DMS114 treated with DMSO at 0.1 percent for 48 hours (cell line): ENCODE measurements at regions not wholly inside any gene's neighbourhood (a gene's known extent, or its start where the extent isn't known, plus 50 kb on each side); places are given as distances from the start of the nearest gene placed in this dataset.

ENCODE experiments used
- DNase-seq: peaks from one replicate; lab custom pipeline; 2025; ENCODE audit not compliant: unreplicated experiment; lab: John Stamatoyannopoulos, UW

- no peak for DNase-seq
Measured at GRCh38 chr2:58907644-58908043, 666.5 kb upstream of the FANCL start.

GRCh38 chr2:58906081-58906645 lies 665.0 kb upstream of the FANCL start:
- DNase-seq = no peak

GRCh38 chr2:58904095-58904494 lies 663.0 kb upstream of the FANCL start:
- DNase-seq = no peak

GRCh38 chr2:58903427-58903826 lies 662.3 kb upstream of the FANCL start:
- no peak for DNase-seq

- DNase-seq = no peak
Measured at GRCh38 chr2:58900246-58901027, 659.3 kb upstream of the FANCL start.

GRCh38 chr2:58899692-58900091 lies 658.6 kb upstream of the FANCL start:
- DNase-seq = no peak

- DNase-seq = no peak
Measured at GRCh38 chr2:58896638-58897037, 655.5 kb upstream of the FANCL start.

- DNase-seq = no peak
Measured at GRCh38 chr2:58895857-58896256, 654.7 kb upstream of the FANCL start.

- DNase-seq = no peak
Measured at GRCh38 chr2:58893656-58894351, 652.7 kb upstream of the FANCL start.

GRCh38 chr2:58891828-58892377 lies 650.8 kb upstream of the FANCL start:
- DNase-seq = no peak

GRCh38 chr2:58890865-58891525 lies 649.9 kb upstream of the FANCL start:
- no peak for DNase-seq

GRCh38 chr2:58886009-58886408 lies 644.9 kb upstream of the FANCL start:
- DNase-seq = no peak

GRCh38 chr2:58879834-58880233 lies 638.7 kb upstream of the FANCL start:
- DNase-seq = no peak

GRCh38 chr2:58878778-58879177 lies 637.7 kb upstream of the FANCL start:
- DNase-seq = no peak

GRCh38 chr2:58876126-58876525 lies 635.0 kb upstream of the FANCL start:
- DNase-seq = no peak

- no peak for DNase-seq
Measured at GRCh38 chr2:58875436-58875835, 634.3 kb upstream of the FANCL start.

- no peak for DNase-seq
Measured at GRCh38 chr2:58871469-58872142, 630.5 kb upstream of the FANCL start.

GRCh38 chr2:58870704-58871103 lies 629.6 kb upstream of the FANCL start:
- no peak for DNase-seq

GRCh38 chr2:58866946-58867345 lies 625.8 kb upstream of the FANCL start:
- DNase-seq = no peak

GRCh38 chr2:58866527-58866926 lies 625.4 kb upstream of the FANCL start:
- DNase-seq = no peak

- DNase-seq = no peak
Measured at GRCh38 chr2:58866040-58866439, 624.9 kb upstream of the FANCL start.
